Common myeloid progenitor, CD34-positive (primary cell): ENCODE measurements at regions not wholly inside any gene's neighbourhood (a gene's known extent, or its start where the extent isn't known, plus 50 kb on each side); places are given as distances from the start of the nearest gene placed in this dataset.
A peak's percentile ranks its signal among the peaks of the same experiment; 100 is the strongest.

Experiments used
- CTCF ChIA-PET: fragments of 350-600 bp; sonication (Branson Sonifier 250); formaldehyde crosslinking; loops from one replicate; lab custom pipeline; 2021; ENCODE audit warnings: antibody characterized with exemption; lab: Charles Lee
- POLR2A ChIA-PET: fragments of 350-600 bp; sonication (Branson Sonifier 250); formaldehyde crosslinking; loops from one replicate; lab custom pipeline; 2021; ENCODE audit warnings: antibody characterized with exemption; lab: Charles Lee
- DNase-seq, 3 donors: peaks; one replicate each; pipeline versions ENCODE4 v3.0.0 to v3.0.0-alpha.2; 2013
- H3K27ac ChIP-seq, 2 experiments: 1 replicate in 1 of 2; 2 replicates in 1 of 2; pipeline ENCODE4 v1.7.0; 2013; ENCODE audit warnings: inconsistent platforms in 2 of 2, low read length in 2 of 2, mild to moderate bottlenecking in 2 of 2, low read depth in 1 of 2, moderate library complexity in 1 of 2; ENCODE audit not compliant: severe bottlenecking in 2 of 2, insufficient read depth in 1 of 2, poor library complexity in 1 of 2
- H3K27me3 ChIP-seq, 5 experiments: replicated peaks in 2 of 5; 1 replicate in 3 of 5; 2 replicates in 2 of 5; pipeline versions ENCODE4 v1.6.1 to v1.7.0; 2013; ENCODE audit warnings: low read length in 4 of 5, mild to moderate bottlenecking in 2 of 5, moderate library complexity in 2 of 5, inconsistent platforms in 1 of 5; ENCODE audit not compliant: insufficient read depth in 5 of 5, control insufficient read depth in 4 of 5
- H3K36me3 ChIP-seq, 4 experiments: 1 replicate in 2 of 4; 2 replicates in 2 of 4; pipeline versions ENCODE4 v1.6.1 to v1.7.0; 2013; ENCODE audit warnings: low read length in 3 of 4, control low read depth in 1 of 4, mild to moderate bottlenecking in 1 of 4; ENCODE audit not compliant: control insufficient read depth in 4 of 4, insufficient read depth in 4 of 4
- H3K4me1 ChIP-seq, 4 experiments: 1 replicate in 3 of 4; 2 replicates in 1 of 4; pipeline versions ENCODE4 v1.6.1 to v1.7.1; 2013; ENCODE audit warnings: low read length in 3 of 4, mild to moderate bottlenecking in 3 of 4, control low read depth in 1 of 4, inconsistent platforms in 1 of 4, moderate library complexity in 1 of 4; ENCODE audit not compliant: control insufficient read depth in 4 of 4, insufficient read depth in 4 of 4; ENCODE audit errors: control extremely low read depth in 1 of 4
- H3K4me3 ChIP-seq, 7 experiments: 1 replicate in 4 of 7; 2 replicates in 3 of 7; pipeline versions ENCODE4 v1.5.1 to v1.7.0; 2013; ENCODE audit warnings: mild to moderate bottlenecking in 7 of 7, low read length in 6 of 7, moderate library complexity in 6 of 7, inconsistent platforms in 2 of 7, low read depth in 2 of 7, control low read depth in 1 of 7; ENCODE audit not compliant: insufficient read depth in 4 of 7, control insufficient read depth in 1 of 7; ENCODE audit errors: extremely low read depth in 1 of 7
- H3K9me3 ChIP-seq, 5 experiments: 1 replicate in 4 of 5; 2 replicates in 1 of 5; pipeline versions ENCODE4 v1.6.1 to v1.7.1; 2013; ENCODE audit warnings: low read length in 4 of 5, mild to moderate bottlenecking in 2 of 5, inconsistent platforms in 1 of 5, low read depth in 1 of 5, moderate library complexity in 1 of 5; ENCODE audit not compliant: control insufficient read depth in 4 of 5, insufficient read depth in 2 of 5; ENCODE audit errors: control extremely low read depth in 1 of 5
- WGBS: methylation state at CpG from one replicate; pipeline ENCODE4 v1.1.5; 2013; ENCODE audit not compliant: insufficient coverage; 5-methylcytosine and 5-hydroxymethylcytosine counted together

- WGBS = 100% methylated on average over 8 of the region's 8 CpGs
- CTCF ChIA-PET = interaction anchor here (1.2 to 1.8 kb wide), 3 partner anchors 9 to 398 kb away, joined by 3 to 4 read pairs (median 4); no protein-coding TSS in a partner anchor
- no peaks in the 10 kb centered on the region for H3K9me3 ChIP-seq
- POLR2A ChIA-PET = no interaction called here
- H3K4me1 ChIP-seq = no peaks in the 10 kb centered on the region
- H3K36me3 ChIP-seq = no peaks in the 10 kb centered on the region
- H3K4me3 ChIP-seq = no peak overlapping the region
- H3K27ac ChIP-seq = no peak overlapping the region
- H3K27me3 ChIP-seq = peaks cover 0 to under 1% (median 0%) of the 10 kb centered on the region in 5 experiments
- DNase-seq = no peak
Measured at GRCh38 chr9:91028166-91028827, 226.7 kb downstream of the SYK start.

- H3K36me3 ChIP-seq = no peaks in the 10 kb centered on the region
- WGBS = 97% methylated on average over 13 of the region's 18 CpGs
- no peaks in the 10 kb centered on the region for H3K27me3 ChIP-seq
- no peak for DNase-seq
- POLR2A ChIA-PET = no interaction called here
- H3K27ac ChIP-seq = no peak overlapping the region
- CTCF ChIA-PET = interaction anchor here (1.0 to 1.4 kb wide), 4 partner anchors 17 to 403 kb away, joined by 3 to 4 read pairs (median 4); no protein-coding TSS in a partner anchor
- no peak overlapping the region for H3K4me3 ChIP-seq
- no peaks in the 10 kb centered on the region for H3K4me1 ChIP-seq
- H3K9me3 ChIP-seq = no peaks in the 10 kb centered on the region
Measured at GRCh38 chr9:91029650-91030361, 228.2 kb downstream of the SYK start.

GRCh38 chr9:91032121-91032531 is 230.5 kb downstream of the SYK start:
- POLR2A ChIA-PET = no interaction called here
- Histone ChIP-seq H3K36me3 (no peaks in the 10 kb centered on the region), H3K4me1 (peaks cover 0 to 8% (median 6%) of the 10 kb centered on the region in 4 experiments), H3K27me3 (no peaks in the 10 kb centered on the region), H3K27ac (no peak overlapping the region), H3K9me3 (no peaks in the 10 kb centered on the region), H3K4me3 (no peak overlapping the region)
- DNase-seq = no peak
- 93% methylated on average over 7 of the region's 7 CpGs for WGBS
- CTCF ChIA-PET = interaction anchor here (1.9 kb wide), 1 partner anchor 394 kb away, joined by 14 read pairs; no protein-coding TSS in a partner anchor

GRCh38 chr9:91033270-91033669 is 231.7 kb downstream of the SYK start:
- CTCF ChIA-PET = interaction anchor here (0.6 to 1.9 kb wide), 5 partner anchors 51 to 405 kb away, joined by 3 to 14 read pairs (median 3); no protein-coding TSS in a partner anchor
- no peak overlapping the region for H3K4me3 ChIP-seq
- no peaks in the 10 kb centered on the region for H3K36me3 ChIP-seq
- peaks cover 0 to 17% (median 13%) of the 10 kb centered on the region in 4 experiments for H3K4me1 ChIP-seq
- no peaks in the 10 kb centered on the region for H3K27me3 ChIP-seq
- no peaks in the 10 kb centered on the region for H3K9me3 ChIP-seq
- no peak overlapping the region for H3K27ac ChIP-seq
- POLR2A ChIA-PET = no interaction called here
- DNase-seq = no peak
- 98% methylated on average over 5 of the region's 5 CpGs for WGBS

GRCh38 chr9:91033797-91034196 is 232.2 kb downstream of the SYK start:
- WGBS = no CpG with 5 or more reads among the region's 3 CpGs
- POLR2A ChIA-PET = no interaction called here
- H3K4me3 ChIP-seq = no peak overlapping the region

GRCh38 chr9:91034521-91034920 is 232.9 kb downstream of the SYK start:
- H3K4me1 ChIP-seq = peaks cover 0 to 17% (median 13%) of the 10 kb centered on the region in 4 experiments
- H3K9me3 ChIP-seq = no peaks in the 10 kb centered on the region
- H3K27ac ChIP-seq = no peak overlapping the region
- WGBS = 98% methylated on average over 7 of the region's 9 CpGs
- CTCF ChIA-PET = interaction anchor here (0.8 to 1.9 kb wide), 6 partner anchors 22 to 694 kb away, joined by 3 to 7 read pairs (median 3); no protein-coding TSS in a partner anchor
- no peaks in the 10 kb centered on the region for H3K36me3 ChIP-seq
- H3K4me3 ChIP-seq = no peak overlapping the region
- no peak for DNase-seq
- POLR2A ChIA-PET = interaction anchor here (1.0 kb wide), 1 partner anchor 392 kb away, joined by 3 read pairs; no protein-coding TSS in a partner anchor
- peaks cover 0 to 2% (median 0%) of the 10 kb centered on the region in 5 experiments for H3K27me3 ChIP-seq

More at GRCh38 chr9:91033797-91034196, 232.2 kb downstream of the SYK start:
- peaks cover 0 to 17% (median 13%) of the 10 kb centered on the region in 4 experiments for H3K4me1 ChIP-seq
- CTCF ChIA-PET = interaction anchor here (0.6 to 1.9 kb wide), 8 partner anchors 21 to 694 kb away, joined by 3 to 14 read pairs (median 3); no protein-coding TSS in a partner anchor
- no peak overlapping the region for H3K27ac ChIP-seq
- H3K9me3 ChIP-seq = no peaks in the 10 kb centered on the region
- peak; percentile 26 to 43 (median 39) for DNase-seq
- H3K27me3 ChIP-seq = no peaks in the 10 kb centered on the region
- no peaks in the 10 kb centered on the region for H3K36me3 ChIP-seq
